ENCODE measurements at regions not wholly inside any gene's neighbourhood (a gene's known extent, or its start where the extent isn't known, plus 50 kb on each side); places are given as distances from the start of the nearest gene placed in this dataset.

- TF ChIP-seq EZH2phosphoT487 (IDR thresholded peaks at IDR 0.05; ENCODE audit: low read depth): no peak
- TF ChIP-seq CTCF (IDR thresholded peaks at IDR 0.05; ENCODE audit: low read depth, low read length): no peak
- H3K79me2 ChIP-seq (ENCODE audit: low read length): no peaks in the 10 kb centered on the region
- H2AFZ ChIP-seq (ENCODE audit: low read depth, low read length): no peak overlapping the region
Measured at GRCh38 chr6:132868057-132868456, 53.7 kb downstream of the RPS12 start.

GRCh38 chr6:132872923-132873322 lies 58.6 kb downstream of the RPS12 start:
- no peaks in the 10 kb centered on the region for H3K79me2 ChIP-seq (ENCODE audit: low read length)
- no peak overlapping the region for H2AFZ ChIP-seq (ENCODE audit: low read depth, low read length)
- no peak for TF ChIP-seq CTCF (IDR thresholded peaks at IDR 0.05; ENCODE audit: low read depth, low read length)
- TF ChIP-seq EZH2phosphoT487 (IDR thresholded peaks at IDR 0.05; ENCODE audit: low read depth): no peak
- peak overlapping the region; percentile 55 for H3K4me2 ChIP-seq (ENCODE audit: low read length)
- peaks cover 5% of the 10 kb centered on the region for H3K36me3 ChIP-seq (replicated peaks; ENCODE audit: low read depth, low read length)
- no peaks in the 10 kb centered on the region for H4K20me1 ChIP-seq (ENCODE audit: insufficient read depth, low read length)
- H3K27ac ChIP-seq (ENCODE audit: low read length): peak overlapping the region; percentile 54
- peaks cover 19% of the 10 kb centered on the region for H3K9me3 ChIP-seq (ENCODE audit: insufficient read depth, low read length)
- peaks cover 21% of the 10 kb centered on the region for H3K27me3 ChIP-seq (ENCODE audit: low read depth, low read length)
- peak overlapping the region; percentile 42 for H3K4me3 ChIP-seq (ENCODE audit: low read length)
- no peak overlapping the region for H3K9ac ChIP-seq (ENCODE audit: low read length)
- peaks cover 15% of the 10 kb centered on the region for H3K4me1 ChIP-seq (ENCODE audit: low read length)

More at GRCh38 chr6:132868057-132868456, 53.7 kb downstream of the RPS12 start:
- no peak overlapping the region for H3K27ac ChIP-seq (ENCODE audit: low read length)
- peaks cover 43% of the 10 kb centered on the region for H3K4me1 ChIP-seq (ENCODE audit: low read length)
- no peak overlapping the region for H3K4me3 ChIP-seq (ENCODE audit: low read length)
- H3K27me3 ChIP-seq (ENCODE audit: low read depth, low read length): peaks cover 33% of the 10 kb centered on the region
- H4K20me1 ChIP-seq (ENCODE audit: insufficient read depth, low read length): no peaks in the 10 kb centered on the region
- no peak overlapping the region for H3K9ac ChIP-seq (ENCODE audit: low read length)
- H3K9me3 ChIP-seq (ENCODE audit: insufficient read depth, low read length): peaks cover 6% of the 10 kb centered on the region; the same call in 1 of the 2 replicates
- no peaks in the 10 kb centered on the region for H3K36me3 ChIP-seq (replicated peaks; ENCODE audit: low read depth, low read length)
- H3K4me2 ChIP-seq (ENCODE audit: low read length): no peak overlapping the region

- peaks cover 17% of the 10 kb centered on the region for H3K9me3 ChIP-seq (ENCODE audit: insufficient read depth, low read length)
- H3K9ac ChIP-seq (ENCODE audit: low read length): no peak overlapping the region
- H3K4me2 ChIP-seq (ENCODE audit: low read length): no peak overlapping the region
- H3K4me3 ChIP-seq (ENCODE audit: low read length): no peak overlapping the region
- peaks cover 15% of the 10 kb centered on the region for H3K4me1 ChIP-seq (ENCODE audit: low read length)
- H2AFZ ChIP-seq (ENCODE audit: low read depth, low read length): no peak overlapping the region
- H3K79me2 ChIP-seq (ENCODE audit: low read length): no peaks in the 10 kb centered on the region
- H3K36me3 ChIP-seq (replicated peaks; ENCODE audit: low read depth, low read length): peaks cover 5% of the 10 kb centered on the region
- no peak overlapping the region for H3K27ac ChIP-seq (ENCODE audit: low read length)
- TF ChIP-seq CTCF (IDR thresholded peaks at IDR 0.05; ENCODE audit: low read depth, low read length): no peak
- no peak for TF ChIP-seq EZH2phosphoT487 (IDR thresholded peaks at IDR 0.05; ENCODE audit: low read depth)
- H3K27me3 ChIP-seq (ENCODE audit: low read depth, low read length): peaks cover 3% of the 10 kb centered on the region; the same call in 1 of the 2 replicates
- no peaks in the 10 kb centered on the region for H4K20me1 ChIP-seq (ENCODE audit: insufficient read depth, low read length)
Measured at GRCh38 chr6:132877003-132877402, 62.6 kb downstream of the RPS12 start.

GRCh38 chr6:132887204-132887603 lies 72.8 kb downstream of the RPS12 start:
- TF ChIP-seq CTCF (IDR thresholded peaks at IDR 0.05; ENCODE audit: low read depth, low read length) (no peak), EZH2phosphoT487 (IDR thresholded peaks at IDR 0.05; ENCODE audit: low read depth) (no peak)
- Histone ChIP-seq H3K4me2 (ENCODE audit: low read length) (no peak overlapping the region), H3K4me1 (ENCODE audit: low read length) (peaks cover 6% of the 10 kb centered on the region), H3K27me3 (ENCODE audit: low read depth, low read length) (no peaks in the 10 kb centered on the region), H3K36me3 (replicated peaks; ENCODE audit: low read depth, low read length) (no peaks in the 10 kb centered on the region), H3K9ac (ENCODE audit: low read length) (no peak overlapping the region), H3K9me3 (ENCODE audit: insufficient read depth, low read length) (no peaks in the 10 kb centered on the region), H2AFZ (ENCODE audit: low read depth, low read length) (no peak overlapping the region), H3K4me3 (ENCODE audit: low read length) (no peak overlapping the region), H3K79me2 (ENCODE audit: low read length) (no peaks in the 10 kb centered on the region), H4K20me1 (ENCODE audit: insufficient read depth, low read length) (no peaks in the 10 kb centered on the region), H3K27ac (ENCODE audit: low read length) (no peak overlapping the region)
